OCI-LY1 (cell line): ENCODE measurements at regions not wholly inside any gene's neighbourhood (a gene's known extent, or its start where the extent isn't known, plus 50 kb on each side); places are given as distances from the start of the nearest gene placed in this dataset.
"Not testable (repeated sequence)": the region's sequence is repeated elsewhere in the genome, so short reads cannot be mapped to it uniquely, and the experiment has no call there.

ENCODE experiments used
- H2AFZ ChIP-seq: fragments of 200-600 bp; sonication (generic), shearing (Covaris generic); 2 replicates; pipeline ENCODE4 v1.6.0; 2014; ENCODE audit warnings: antibody characterized with exemption, mild to moderate bottlenecking, low read length
- H3F3A ChIP-seq: fragments of 200-600 bp; sonication (generic), shearing (Covaris generic); 2 replicates; pipeline ENCODE4 v1.6.0; 2014; ENCODE audit warnings: mild to moderate bottlenecking, antibody characterized with exemption, low read length, moderate library complexity; ENCODE audit not compliant: insufficient read depth
- H3K27ac ChIP-seq: fragments of 200-600 bp; sonication (generic); 2 replicates; pipeline ENCODE4 v1.5.1; 2014; ENCODE audit warnings: low read length, mixed run types, mild to moderate bottlenecking, low read depth; ENCODE audit not compliant: poor library complexity, severe bottlenecking
- H3K27me3 ChIP-seq: fragments of 200-600 bp; sonication (generic); 2 replicates; pipeline ENCODE4 v1.6.0; 2014; ENCODE audit warnings: antibody characterized with exemption, mild to moderate bottlenecking, low read length, moderate library complexity; ENCODE audit not compliant: insufficient read depth
- H3K36me3 ChIP-seq: fragments of 200-600 bp; sonication (generic); 2 replicates; pipeline ENCODE4 v1.6.1; 2014; ENCODE audit warnings: mild to moderate bottlenecking, antibody characterized with exemption, low read length, moderate library complexity, mixed read lengths; ENCODE audit not compliant: insufficient read depth
- H3K4me1 ChIP-seq: fragments of 200-600 bp; sonication (generic); 2 replicates; pipeline ENCODE4 v1.5.1; 2014; ENCODE audit warnings: mild to moderate bottlenecking, low read length, moderate library complexity; ENCODE audit not compliant: insufficient read depth, severe bottlenecking
- H3K4me2 ChIP-seq: fragments of 200-600 bp; sonication (generic), shearing (Covaris generic); 2 replicates; pipeline ENCODE4 v1.6.1; 2014; ENCODE audit warnings: low read length
- H3K4me3 ChIP-seq: fragments of 200-600 bp; sonication (generic); 2 replicates; pipeline ENCODE4 v1.5.1; 2014; ENCODE audit warnings: low read length, low read depth, mild to moderate bottlenecking, mixed read lengths; ENCODE audit not compliant: poor library complexity, severe bottlenecking
- H3K79me2 ChIP-seq: fragments of 200-600 bp; shearing (Covaris generic); 2 replicates; pipeline ENCODE4 v1.6.1; 2016; ENCODE audit warnings: mixed run types, low read length, mixed read lengths; ENCODE audit not compliant: insufficient read depth
- H3K9ac ChIP-seq: fragments of 200-600 bp; sonication (generic), shearing (Covaris generic); 2 replicates; pipeline ENCODE4 v1.6.1; 2014; ENCODE audit warnings: mild to moderate bottlenecking, low read length, mixed read lengths
- H3K9me2 ChIP-seq: fragments of 200-600 bp; sonication (generic), shearing (Covaris generic); 2 replicates; pipeline ENCODE4 v1.6.1; 2014; ENCODE audit warnings: low read depth, mild to moderate bottlenecking, low read length, mixed read lengths
- H3K9me3 ChIP-seq: fragments of 200-600 bp; shearing (Covaris generic); 2 replicates; pipeline ENCODE4 v1.6.1; 2014; ENCODE audit warnings: low read length, mixed read lengths
- H4K20me1 ChIP-seq: fragments of 200-600 bp; sonication (generic), shearing (Covaris generic); 2 replicates; pipeline ENCODE4 v1.6.0; 2016; ENCODE audit warnings: mild to moderate bottlenecking, low read length; ENCODE audit not compliant: insufficient read depth
- EZH2 ChIP-seq: fragments of 200-600 bp; sonication (generic), shearing (Covaris generic); IDR thresholded peaks from 2 replicates; pipeline ENCODE4 v1.8.0; 2017; ENCODE audit warnings: borderline replicate concordance, mixed run types, mild to moderate bottlenecking, antibody characterized with exemption, low read length, moderate library complexity, mixed read lengths
- TF ChIP-seq, protein P1 (sequence below): fragments of 200-600 bp; sonication (generic), shearing (Covaris generic); IDR thresholded peaks from 2 replicates; pipeline ENCODE4 v1.5.1; 2017; ENCODE audit warnings: mild to moderate bottlenecking, antibody characterized with exemption, low read length, moderate library complexity, mixed read lengths

DNA sequence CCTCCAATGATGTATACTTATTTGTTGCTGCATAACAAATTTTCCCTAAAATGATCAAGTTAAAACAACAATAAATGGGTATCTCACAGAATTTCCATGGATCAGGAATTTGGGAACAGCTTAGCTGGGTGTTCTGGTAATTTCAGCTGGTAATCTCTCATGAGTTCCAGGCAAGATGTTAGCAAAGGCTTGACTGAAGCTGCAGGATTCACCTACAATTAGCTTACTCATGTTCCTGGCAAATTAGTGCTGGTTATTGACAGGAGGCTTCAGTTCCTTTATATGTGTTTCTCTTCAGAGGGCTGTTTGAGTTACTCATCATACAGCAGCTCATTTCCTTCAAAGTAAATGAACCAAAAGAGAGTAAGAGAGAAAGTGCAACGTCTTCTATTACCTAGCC lies 506.3 kb upstream of the IMPG1 start:
- H3K9me2 ChIP-seq = no peaks in the 10 kb centered on the region
- H3K4me1 ChIP-seq = no peaks in the 10 kb centered on the region
- H4K20me1 ChIP-seq = no peaks in the 10 kb centered on the region
- H3K4me2 ChIP-seq = no peak overlapping the region
- no peak overlapping the region for H3K27ac ChIP-seq
- H2AFZ ChIP-seq = no peak overlapping the region
- H3K27me3 ChIP-seq = no peaks in the 10 kb centered on the region
- no peaks in the 10 kb centered on the region for H3K36me3 ChIP-seq
- H3K79me2 ChIP-seq = no peaks in the 10 kb centered on the region
- H3K4me3 ChIP-seq = no peak overlapping the region
- no peaks in the 10 kb centered on the region for H3K9me3 ChIP-seq
- H3F3A ChIP-seq = no peaks in the 10 kb centered on the region
- H3K9ac ChIP-seq = no peak overlapping the region
- no peak for TF ChIP-seq EZH2
- TF ChIP-seq, protein P1, sequence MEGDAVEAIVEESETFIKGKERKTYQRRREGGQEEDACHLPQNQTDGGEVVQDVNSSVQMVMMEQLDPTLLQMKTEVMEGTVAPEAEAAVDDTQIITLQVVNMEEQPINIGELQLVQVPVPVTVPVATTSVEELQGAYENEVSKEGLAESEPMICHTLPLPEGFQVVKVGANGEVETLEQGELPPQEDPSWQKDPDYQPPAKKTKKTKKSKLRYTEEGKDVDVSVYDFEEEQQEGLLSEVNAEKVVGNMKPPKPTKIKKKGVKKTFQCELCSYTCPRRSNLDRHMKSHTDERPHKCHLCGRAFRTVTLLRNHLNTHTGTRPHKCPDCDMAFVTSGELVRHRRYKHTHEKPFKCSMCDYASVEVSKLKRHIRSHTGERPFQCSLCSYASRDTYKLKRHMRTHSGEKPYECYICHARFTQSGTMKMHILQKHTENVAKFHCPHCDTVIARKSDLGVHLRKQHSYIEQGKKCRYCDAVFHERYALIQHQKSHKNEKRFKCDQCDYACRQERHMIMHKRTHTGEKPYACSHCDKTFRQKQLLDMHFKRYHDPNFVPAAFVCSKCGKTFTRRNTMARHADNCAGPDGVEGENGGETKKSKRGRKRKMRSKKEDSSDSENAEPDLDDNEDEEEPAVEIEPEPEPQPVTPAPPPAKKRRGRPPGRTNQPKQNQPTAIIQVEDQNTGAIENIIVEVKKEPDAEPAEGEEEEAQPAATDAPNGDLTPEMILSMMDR = no peak

DNA sequence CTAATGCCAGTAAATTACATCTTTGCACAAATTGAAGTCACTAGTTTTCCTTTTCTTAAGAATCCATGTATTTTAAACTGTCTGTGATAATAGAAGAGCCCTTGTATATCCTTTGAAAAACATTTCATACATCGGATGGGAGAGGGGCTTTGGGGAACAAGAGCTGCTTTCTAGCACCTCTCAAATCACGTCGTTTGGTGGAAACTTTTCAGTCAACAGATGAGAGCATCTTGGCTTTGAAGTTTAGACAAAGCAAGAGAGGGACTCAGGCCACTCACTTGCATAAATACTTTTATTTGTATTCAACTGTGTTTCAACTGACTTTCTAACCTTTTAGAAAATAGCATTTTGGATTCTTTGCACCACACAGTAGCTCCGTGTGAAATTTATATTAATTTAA lies 502.3 kb upstream of the IMPG1 start:
- no peaks in the 10 kb centered on the region for H3K79me2 ChIP-seq
- no peaks in the 10 kb centered on the region for H3K9me3 ChIP-seq
- H3K4me2 ChIP-seq = no peak overlapping the region

DNA sequence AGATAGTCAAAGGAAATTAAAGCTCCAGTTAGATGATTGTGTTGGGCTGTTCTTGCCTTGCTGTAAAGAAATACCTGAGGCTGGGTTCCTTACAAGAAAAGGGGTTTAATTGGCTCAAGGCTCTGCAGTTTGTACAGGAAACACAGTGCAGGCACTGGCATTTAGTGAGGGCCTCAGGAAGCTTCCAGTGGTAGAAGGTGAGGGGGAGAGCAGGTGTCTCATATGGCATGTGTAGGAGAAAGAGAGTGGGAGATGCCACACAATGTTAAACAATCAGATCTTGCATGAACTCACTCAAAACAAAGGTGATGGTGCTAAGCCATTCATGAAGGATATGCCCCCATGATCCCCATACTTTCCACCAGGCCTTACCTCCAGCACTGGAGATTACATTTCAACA lies 493.5 kb upstream of the IMPG1 start:
- Histone ChIP-seq H3K36me3 (no peaks in the 10 kb centered on the region), H3K9ac (no peak overlapping the region), H4K20me1 (no peaks in the 10 kb centered on the region), H3F3A (no peaks in the 10 kb centered on the region), H3K9me3 (no peaks in the 10 kb centered on the region), H3K9me2 (no peaks in the 10 kb centered on the region), H3K27ac (no peak overlapping the region), H3K79me2 (no peaks in the 10 kb centered on the region), H2AFZ (no peak overlapping the region), H3K27me3 (no peaks in the 10 kb centered on the region), H3K4me2 (no peak overlapping the region), H3K4me1 (no peaks in the 10 kb centered on the region), H3K4me3 (no peak overlapping the region)
- TF ChIP-seq, protein P1 = no peak
- no peak for TF ChIP-seq EZH2

More for the DNA sequence above, 502.3 kb upstream of the IMPG1 start:
- H3K9ac ChIP-seq = no peak overlapping the region
- H3K27me3 ChIP-seq = no peaks in the 10 kb centered on the region
- H3K9me2 ChIP-seq = no peaks in the 10 kb centered on the region
- no peaks in the 10 kb centered on the region for H3K4me1 ChIP-seq
- no peaks in the 10 kb centered on the region for H4K20me1 ChIP-seq
- no peaks in the 10 kb centered on the region for H3K36me3 ChIP-seq
- no peak overlapping the region for H3K4me3 ChIP-seq
- TF ChIP-seq EZH2 = no peak
- TF ChIP-seq, protein P1 = no peak
- H3F3A ChIP-seq = no peaks in the 10 kb centered on the region
- H3K27ac ChIP-seq = no peak overlapping the region
- H2AFZ ChIP-seq = no peak overlapping the region

DNA sequence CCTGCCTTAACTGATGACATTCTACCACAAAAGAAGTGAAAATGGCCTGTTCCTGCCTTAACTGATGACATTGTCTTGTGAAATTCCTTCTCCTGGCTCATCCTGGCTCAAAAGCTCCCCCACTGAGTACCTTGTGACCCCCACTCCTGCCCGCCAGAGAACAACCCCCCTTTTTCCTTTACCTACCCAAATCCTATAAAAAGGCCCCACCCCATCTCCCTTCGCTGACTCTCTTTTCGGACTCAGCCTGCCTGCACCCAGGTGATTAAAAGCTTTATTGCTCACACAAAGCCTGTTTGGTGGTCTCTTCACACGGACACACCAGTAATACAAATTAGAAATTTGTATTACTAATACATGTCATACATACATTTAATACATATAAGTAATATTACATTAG lies 489.9 kb upstream of the IMPG1 start:
- H3K9ac ChIP-seq, H3K36me3 ChIP-seq, H3K79me2 ChIP-seq, H3K4me1 ChIP-seq, H4K20me1 ChIP-seq, H3K4me3 ChIP-seq, H3K27ac ChIP-seq, H3F3A ChIP-seq, H3K4me2 ChIP-seq, H3K9me3 ChIP-seq, H3K9me2 ChIP-seq, H3K27me3 ChIP-seq, H2AFZ ChIP-seq: not testable (repeated sequence)

DNA sequence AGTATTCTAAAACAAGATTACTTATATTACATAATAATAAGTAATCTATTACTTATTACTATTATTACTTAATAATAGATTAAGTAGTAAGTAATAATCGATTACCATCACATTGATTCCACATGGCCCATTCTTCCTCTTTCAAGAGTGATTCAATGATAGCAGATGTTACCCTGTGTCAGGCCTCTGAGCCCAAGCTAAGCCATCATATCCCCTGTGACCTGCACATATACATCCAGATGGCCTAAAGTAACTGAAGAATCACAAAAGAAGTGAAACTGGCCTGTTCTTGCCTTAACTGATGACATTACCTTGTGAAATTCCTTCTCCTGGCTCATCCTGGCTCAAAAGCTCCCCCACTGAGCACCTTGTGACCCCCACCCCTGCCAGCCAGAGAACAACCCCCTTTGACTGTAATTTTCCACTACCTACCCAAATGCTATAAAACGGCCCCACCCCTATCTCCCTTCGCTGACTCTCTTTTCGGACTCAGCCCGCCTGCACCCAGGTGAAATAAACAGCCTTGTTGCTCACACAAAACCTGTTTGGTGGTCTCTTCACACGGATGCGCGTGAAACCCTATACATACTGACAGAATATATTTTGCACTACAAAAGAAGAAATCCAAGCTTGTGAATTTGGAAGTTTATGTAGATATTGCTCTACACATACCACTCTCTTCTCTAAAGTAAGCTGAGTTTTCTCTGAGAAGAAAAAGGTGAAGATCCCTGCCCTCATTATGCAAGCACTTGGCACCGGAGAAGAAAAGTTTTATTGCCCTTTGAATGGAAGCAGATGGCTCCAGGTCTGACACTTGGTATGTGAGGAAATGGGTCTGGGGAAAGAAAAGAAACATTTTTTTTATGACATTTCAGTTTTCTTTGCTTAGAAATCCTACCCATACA lies 488.6 kb upstream of the IMPG1 start:
- H4K20me1 ChIP-seq, H3K4me3 ChIP-seq, H3K9me2 ChIP-seq, H3K27me3 ChIP-seq, H3F3A ChIP-seq, H2AFZ ChIP-seq, H3K36me3 ChIP-seq, H3K27ac ChIP-seq, H3K4me1 ChIP-seq, H3K9ac ChIP-seq, H3K9me3 ChIP-seq, H3K4me2 ChIP-seq, H3K79me2 ChIP-seq: not testable (repeated sequence)
